Pancreas (tissue), 10 donors: ENCODE measurements at regions not wholly inside any gene's neighbourhood (a gene's known extent, or its start where the extent isn't known, plus 50 kb on each side); places are given as distances from the start of the nearest gene placed in this dataset.

ENCODE experiments used
- ATAC-seq, 4 donors: fragments of 200-7000 bp; cut with Tn5 transposase; one replicate each; pipeline versions ENCODE4 v1.8.0 to v1.9.1; 2020; ENCODE audit warnings: mild to moderate bottlenecking in 4 of 4, moderate library complexity in 4 of 4
- DNase-seq, 6 donors: peaks; one replicate each; pipeline ENCODE4 v3.0.0-alpha.2; 2020
- FAIRE-seq: peaks from 2 replicates; lab custom pipeline; 2012; peaks lifted over from hg19 to GRCh38; lab: Jason Lieb, UNC
- H3K27ac ChIP-seq, 4 donors: fragments of 200-600 bp; sonication (generic); 1 replicate in 3 of 4; 2 replicates in 1 of 4; pipeline versions ENCODE4 v1.5.0 to v1.8.0; 2020
- H3K27me3 ChIP-seq, 4 donors: fragments of 200-600 bp; one replicate each; pipeline ENCODE4 v1.8.0; 2021
- H3K36me3 ChIP-seq, 3 donors: fragments of 200-600 bp; sonication (generic) in 1 of 3; one replicate each; pipeline versions ENCODE4 v1.5.0 to v1.8.0; 2020 to 2021
- H3K4me1 ChIP-seq, 3 donors: fragments of 200-600 bp; one replicate each; pipeline ENCODE4 v1.8.0; 2021
- H3K4me3 ChIP-seq, 4 donors: fragments of 200-600 bp; sonication (generic) in 2 of 4; one replicate each; pipeline versions ENCODE4 v1.5.0 to v1.8.0; 2020 to 2021
- H3K9me3 ChIP-seq, 4 donors: fragments of 200-600 bp; one replicate each; pipeline ENCODE4 v1.8.0; 2021
- WGBS, 2 donors: extraction: QIAGEN DNeasy Blood & Tissue Kit; methylation state at CpG; one replicate each; pipeline ENCODE4 v1.1.7; 2013; 5-methylcytosine and 5-hydroxymethylcytosine counted together
- intact Hi-C, 3 donors: fragments of 100-400 bp; cut with DNase I; formaldehyde crosslinking; loops; one replicate each; pipeline versions ENCODE4 v1.11.1 to v1.14.2; 2022
- TF ChIP-seq, protein P1 (sequence below), 4 donors: fragments of 200-600 bp; sonication (generic) in 3 of 4; IDR thresholded peaks; one replicate each; pipeline versions ENCODE4 v1.5.0 to v1.8.0; 2021; ENCODE audit warnings: antibody characterized with exemption in 4 of 4
- donor health status: healthy with polysubstance abuse.
- donor health status: DM: no; HTN: no; CAD: no; lungs with moderate emphysema.
- donor health status: DM: no; HTN: no; CAD: no.
- donor health status: control.
- donor health status: control.
- donor health status: Bipolar disorder and iron deficiency.
- donor health status: DM: yes; HTN: yes; CAD: no.
- donor health status: DM: no; HTN: no; CAD: no.
- donor health status: DM: no; HTN: no; CAD: no.
- donor health status: DM: yes; HTN: yes; CAD: no.

- DNase-seq = no peak
- TF ChIP-seq, protein P1, sequence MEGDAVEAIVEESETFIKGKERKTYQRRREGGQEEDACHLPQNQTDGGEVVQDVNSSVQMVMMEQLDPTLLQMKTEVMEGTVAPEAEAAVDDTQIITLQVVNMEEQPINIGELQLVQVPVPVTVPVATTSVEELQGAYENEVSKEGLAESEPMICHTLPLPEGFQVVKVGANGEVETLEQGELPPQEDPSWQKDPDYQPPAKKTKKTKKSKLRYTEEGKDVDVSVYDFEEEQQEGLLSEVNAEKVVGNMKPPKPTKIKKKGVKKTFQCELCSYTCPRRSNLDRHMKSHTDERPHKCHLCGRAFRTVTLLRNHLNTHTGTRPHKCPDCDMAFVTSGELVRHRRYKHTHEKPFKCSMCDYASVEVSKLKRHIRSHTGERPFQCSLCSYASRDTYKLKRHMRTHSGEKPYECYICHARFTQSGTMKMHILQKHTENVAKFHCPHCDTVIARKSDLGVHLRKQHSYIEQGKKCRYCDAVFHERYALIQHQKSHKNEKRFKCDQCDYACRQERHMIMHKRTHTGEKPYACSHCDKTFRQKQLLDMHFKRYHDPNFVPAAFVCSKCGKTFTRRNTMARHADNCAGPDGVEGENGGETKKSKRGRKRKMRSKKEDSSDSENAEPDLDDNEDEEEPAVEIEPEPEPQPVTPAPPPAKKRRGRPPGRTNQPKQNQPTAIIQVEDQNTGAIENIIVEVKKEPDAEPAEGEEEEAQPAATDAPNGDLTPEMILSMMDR (IDR thresholded peaks at IDR 0.05) = no peak
- FAIRE-seq = no peak
- Histone ChIP-seq H3K36me3 (no peaks in the 10 kb centered on the region), H3K27ac (no peak overlapping the region), H3K4me3 (no peak overlapping the region), H3K27me3 (no peaks in the 10 kb centered on the region), H3K4me1 (no peaks in the 10 kb centered on the region), H3K9me3 (no peaks in the 10 kb centered on the region)
- intact Hi-C loops = no loop called here
- WGBS, 2 donors = 9 to 16% methylated on average over 1 of the region's 1 CpG
- peak in 3 of 4 donors; percentile 43 to 66 (median 54) for ATAC-seq
Measured at GRCh38 chr18:44079606-44080005, 601.1 kb upstream of the SETBP1 start.

GRCh38 chr18:44080054-44080453, 600.6 kb upstream of the SETBP1 start:
- intact Hi-C loops = no loop called here
- H3K4me3 ChIP-seq = no peak overlapping the region
- H3K36me3 ChIP-seq = no peaks in the 10 kb centered on the region
- H3K27ac ChIP-seq = no peak overlapping the region
- H3K4me1 ChIP-seq = no peaks in the 10 kb centered on the region
- DNase-seq = no peak
- FAIRE-seq = no peak
- TF ChIP-seq, protein P1 (IDR thresholded peaks at IDR 0.05) = no peak
- 63 to 64% methylated on average over 1 of the region's 1 CpG for WGBS, 2 donors
- no peak for ATAC-seq
- H3K9me3 ChIP-seq = no peaks in the 10 kb centered on the region
- no peaks in the 10 kb centered on the region for H3K27me3 ChIP-seq

GRCh38 chr18:44089732-44090131, 591.0 kb upstream of the SETBP1 start:
- no peak overlapping the region for H3K27ac ChIP-seq
- no peaks in the 10 kb centered on the region for H3K36me3 ChIP-seq
- H3K4me3 ChIP-seq = no peak overlapping the region
- H3K4me1 ChIP-seq = no peaks in the 10 kb centered on the region
- DNase-seq (no peak), ATAC-seq (no peak), FAIRE-seq (no peak)
- intact Hi-C loops = no loop called here
- H3K27me3 ChIP-seq = no peaks in the 10 kb centered on the region
- 43 to 54% methylated on average over 2 of the region's 2 CpGs for WGBS, 2 donors
- H3K9me3 ChIP-seq = no peaks in the 10 kb centered on the region
- TF ChIP-seq, protein P1 (IDR thresholded peaks at IDR 0.05) = no peak

GRCh38 chr18:44090453-44090852, 590.2 kb upstream of the SETBP1 start:
- no peak overlapping the region for H3K4me3 ChIP-seq
- intact Hi-C loops = no loop called here
- no peaks in the 10 kb centered on the region for H3K27me3 ChIP-seq
- H3K27ac ChIP-seq = no peak overlapping the region
- H3K36me3 ChIP-seq = no peaks in the 10 kb centered on the region
- ATAC-seq (no peak), DNase-seq (no peak), FAIRE-seq (no peak)
- TF ChIP-seq, protein P1 (IDR thresholded peaks at IDR 0.05) = no peak
- 46 to 52% methylated on average over 3 of the region's 3 CpGs for WGBS, 2 donors
- H3K4me1 ChIP-seq = no peaks in the 10 kb centered on the region
- H3K9me3 ChIP-seq = no peaks in the 10 kb centered on the region

DNA sequence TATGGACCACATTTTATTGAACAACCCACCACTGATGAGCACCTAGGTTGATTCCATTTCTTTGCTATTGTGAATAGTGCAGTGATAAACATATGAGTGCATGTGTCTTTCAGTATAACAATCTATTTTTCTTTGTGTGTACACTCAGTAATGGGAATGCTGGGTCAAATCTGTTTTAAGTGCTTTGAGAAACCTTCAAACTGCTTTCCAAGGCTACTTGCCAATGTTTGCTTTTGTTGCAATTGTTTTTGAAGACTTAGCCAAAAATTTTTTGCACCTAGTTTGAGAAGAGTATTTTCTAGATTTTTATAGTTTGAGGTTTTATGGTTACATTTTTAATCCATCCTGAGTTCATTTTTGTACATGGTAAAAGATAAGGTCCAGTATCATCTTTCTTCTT, 587.4 kb upstream of the SETBP1 start:
- FAIRE-seq (no peak), ATAC-seq (no peak), DNase-seq (no peak)
- TF ChIP-seq, protein P1 (IDR thresholded peaks at IDR 0.05) = no peak
- intact Hi-C loops = no loop called here
- Histone ChIP-seq H3K4me1 (no peaks in the 10 kb centered on the region), H3K27me3 (no peaks in the 10 kb centered on the region), H3K27ac (no peak overlapping the region), H3K4me3 (no peak overlapping the region), H3K9me3 (peaks cover 0 to 3% (median 0%) of the 10 kb centered on the region in 4 donors), H3K36me3 (no peaks in the 10 kb centered on the region)
